ENCODE measurements at regions not wholly inside any gene's neighbourhood (a gene's known extent, or its start where the extent isn't known, plus 50 kb on each side); places are given as distances from the start of the nearest gene placed in this dataset.

- TF ChIP-seq REST (IDR thresholded peaks at IDR 0.05; ENCODE audit: borderline replicate concordance) (peak; percentile 92), REST (CRISPR knock-in tag; IDR thresholded peaks at IDR 0.05; ENCODE audit: low read depth) (no peak), MYBL2 (IDR thresholded peaks at IDR 0.05; ENCODE audit: low read depth) (no peak), MYBL2 (CRISPR knock-in tag; IDR thresholded peaks at IDR 0.05; ENCODE audit: borderline replicate concordance) (no peak), EP400 (IDR thresholded peaks at IDR 0.05) (no peak; the same call in none of the 2 replicates), RBM39 (optimal IDR thresholded peaks at IDR 0.05; ENCODE audit: low read depth, low read length) (no peak), ZNF766 (CRISPR knock-in tag; conservative IDR thresholded peaks at IDR 0.05) (0 out of 2 replicates have a peak, but pooled peaks have one; percentile 47), PBX2 (CRISPR knock-in tag; IDR thresholded peaks at IDR 0.05; ENCODE audit: low read depth) (no peak), PBX2 (tag; conservative IDR thresholded peaks at IDR 0.05; ENCODE audit: low read depth) (peak; percentile 54), MLLT1 (IDR thresholded peaks at IDR 0.05) (0 out of 4 replicates have a peak, but pooled peaks of 1 of the 2 experiments have one; percentile 16)
These were observed 60.7 kb downstream of the RPL22L1 start (continued) for GRCh38 chr3:170809007-170809974.

Measured in K562 (cell line).